Prostate gland (tissue), 2 donors: ENCODE measurements at regions not wholly inside any gene's neighbourhood (a gene's known extent, or its start where the extent isn't known, plus 50 kb on each side); places are given as distances from the start of the nearest gene placed in this dataset.
"Not testable (repeated sequence)": the region's sequence is repeated elsewhere in the genome, so short reads cannot be mapped to it uniquely, and the experiment has no call there.

ENCODE experiments used
- DNase-seq: peaks from one replicate; pipeline ENCODE4 v3.0.0-alpha.2; 2019; ENCODE audit warnings: low spot score
- H3K27ac ChIP-seq, 2 donors: fragments of 200-600 bp; sonication (generic); 2 replicates each; pipeline ENCODE4 v1.5.1; 2017 to 2019
- H3K27me3 ChIP-seq: fragments of 200-600 bp; sonication (generic); replicated peaks from 2 replicates; pipeline ENCODE4 v1.5.1; 2019; ENCODE audit not compliant: insufficient read depth
- H3K36me3 ChIP-seq, 2 donors: fragments of 200-600 bp; sonication (generic); 1 replicate in 1 of 2; 2 replicates in 1 of 2; pipeline versions ENCODE4 v1.5.1 to v1.8.1; 2017 to 2019
- H3K4me1 ChIP-seq: fragments of 200-600 bp; sonication (generic); replicated peaks from 2 replicates; pipeline ENCODE4 v1.5.1; 2019
- H3K4me3 ChIP-seq, 2 donors: fragments of 200-600 bp; sonication (generic); 2 replicates each; pipeline ENCODE4 v1.5.1; 2017 to 2019
- H3K9me3 ChIP-seq: fragments of 200-600 bp; sonication (generic); 2 replicates; pipeline ENCODE4 v1.5.1; 2017
- WGBS: methylation state at CpG from one replicate; pipeline ENCODE4 v1.1.5; 2018; 5-methylcytosine and 5-hydroxymethylcytosine counted together
- intact Hi-C: fragments of 100-400 bp; cut with DNase I; formaldehyde crosslinking; loops from one replicate; pipeline ENCODE4 v1.14.2; 2022

DNA sequence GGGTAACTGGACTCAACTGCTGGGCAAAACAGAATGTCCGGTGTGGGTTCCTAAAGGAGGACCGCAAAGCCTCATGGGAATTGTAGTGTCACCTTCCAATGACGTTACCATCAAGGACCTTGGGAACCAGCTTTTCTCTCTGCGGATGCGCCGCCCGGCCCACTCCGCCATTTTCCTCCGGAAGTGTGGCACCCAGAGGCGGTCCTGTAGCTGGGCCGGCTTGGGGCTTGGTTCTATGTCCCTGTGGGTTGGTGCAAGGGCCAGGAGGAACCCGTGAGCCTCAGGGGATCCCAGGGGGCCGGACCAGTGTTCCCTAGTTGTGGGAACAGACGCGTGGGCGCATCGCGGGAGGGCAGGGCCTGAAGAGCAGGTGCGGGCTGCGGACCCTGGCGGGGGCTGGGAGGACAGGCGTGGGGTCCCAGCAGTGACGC lies 175.1 kb downstream of the CWH43 start:
- H3K36me3 ChIP-seq, H3K4me3 ChIP-seq, H3K27me3 ChIP-seq, H3K27ac ChIP-seq, H3K4me1 ChIP-seq, H3K9me3 ChIP-seq, intact Hi-C loops, DNase-seq: not testable (repeated sequence)
- 66% methylated on average over 22 of the region's 23 CpGs for WGBS

DNA sequence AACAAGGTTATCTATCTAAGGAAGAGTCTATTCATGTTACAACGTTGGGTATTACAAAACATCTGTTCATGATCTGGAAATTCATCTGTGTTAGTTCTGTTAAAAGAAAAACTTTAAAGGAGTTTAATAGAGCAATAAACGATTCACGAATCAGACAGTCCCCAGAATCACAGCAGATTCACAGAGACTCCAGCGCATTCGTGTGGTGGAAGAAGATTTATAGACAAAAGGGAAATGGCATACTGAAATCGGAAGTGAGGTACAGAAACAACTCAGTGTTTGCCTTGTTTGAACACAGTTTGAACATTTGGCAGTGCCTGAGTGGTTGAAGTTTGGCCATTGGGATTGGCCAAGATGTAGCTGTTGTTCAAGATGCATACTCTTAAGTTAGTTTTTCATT lies 178.8 kb downstream of the CWH43 start:
- intact Hi-C loops, H3K9me3 ChIP-seq, H3K27ac ChIP-seq, H3K4me3 ChIP-seq, H3K36me3 ChIP-seq, DNase-seq, H3K27me3 ChIP-seq, H3K4me1 ChIP-seq: not testable (repeated sequence)
- WGBS, result 57% methylated on average over 6 of the region's 6 CpGs

- WGBS, result 72% methylated on average over 6 of the region's 8 CpGs
- H3K36me3 ChIP-seq, H3K4me1 ChIP-seq, intact Hi-C loops, H3K9me3 ChIP-seq, DNase-seq, H3K4me3 ChIP-seq, H3K27me3 ChIP-seq, H3K27ac ChIP-seq: not testable (repeated sequence)
Measured at GRCh38 chr4:49177847-49178246, 191.8 kb downstream of the CWH43 start.

GRCh38 chr4:49181088-49181487 lies 195.0 kb downstream of the CWH43 start:
- WGBS, result 83% methylated on average over 4 of the region's 4 CpGs
- H3K4me1 ChIP-seq, H3K9me3 ChIP-seq, DNase-seq, H3K36me3 ChIP-seq, H3K4me3 ChIP-seq, intact Hi-C loops, H3K27ac ChIP-seq, H3K27me3 ChIP-seq: not testable (repeated sequence)

- H3K36me3 ChIP-seq, H3K4me3 ChIP-seq, H3K27me3 ChIP-seq, H3K4me1 ChIP-seq, H3K27ac ChIP-seq, H3K9me3 ChIP-seq, DNase-seq, intact Hi-C loops: not testable (repeated sequence)
- WGBS, result 60% methylated on average over 10 of the region's 11 CpGs
Measured at GRCh38 chr4:49211396-49212194, 225.5 kb downstream of the CWH43 start.

DNA sequence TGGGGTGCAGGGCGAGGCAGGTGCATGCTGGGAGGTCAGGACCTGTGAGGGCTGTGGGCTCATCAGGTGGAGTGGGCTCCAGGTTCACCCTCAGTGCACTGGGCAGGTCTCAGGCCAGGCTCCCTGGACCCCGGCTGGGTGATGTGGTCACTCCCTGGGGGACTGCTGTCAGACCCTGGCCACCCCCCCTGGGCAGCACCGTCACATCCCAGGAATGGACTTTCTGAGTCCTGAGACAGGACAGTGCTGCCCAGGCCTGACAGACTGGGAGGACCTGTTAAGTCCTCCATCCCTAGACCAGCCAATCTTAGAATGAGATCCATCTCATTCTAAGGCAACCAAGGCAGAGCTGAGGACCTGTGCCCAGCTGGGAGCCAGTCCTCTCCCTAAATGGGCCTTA lies 227.2 kb downstream of the CWH43 start:
- DNase-seq, H3K4me1 ChIP-seq, H3K4me3 ChIP-seq, H3K27me3 ChIP-seq, H3K9me3 ChIP-seq, H3K27ac ChIP-seq, H3K36me3 ChIP-seq, intact Hi-C loops: not testable (repeated sequence)
- 25% methylated on average over 2 of the region's 3 CpGs for WGBS

GRCh38 chr4:49213750-49214149 lies 227.7 kb downstream of the CWH43 start:
- WGBS, result 92% methylated on average over 5 of the region's 5 CpGs
- H3K27me3 ChIP-seq, H3K36me3 ChIP-seq, H3K9me3 ChIP-seq, DNase-seq, H3K4me3 ChIP-seq, H3K27ac ChIP-seq, H3K4me1 ChIP-seq, intact Hi-C loops: not testable (repeated sequence)

DNA sequence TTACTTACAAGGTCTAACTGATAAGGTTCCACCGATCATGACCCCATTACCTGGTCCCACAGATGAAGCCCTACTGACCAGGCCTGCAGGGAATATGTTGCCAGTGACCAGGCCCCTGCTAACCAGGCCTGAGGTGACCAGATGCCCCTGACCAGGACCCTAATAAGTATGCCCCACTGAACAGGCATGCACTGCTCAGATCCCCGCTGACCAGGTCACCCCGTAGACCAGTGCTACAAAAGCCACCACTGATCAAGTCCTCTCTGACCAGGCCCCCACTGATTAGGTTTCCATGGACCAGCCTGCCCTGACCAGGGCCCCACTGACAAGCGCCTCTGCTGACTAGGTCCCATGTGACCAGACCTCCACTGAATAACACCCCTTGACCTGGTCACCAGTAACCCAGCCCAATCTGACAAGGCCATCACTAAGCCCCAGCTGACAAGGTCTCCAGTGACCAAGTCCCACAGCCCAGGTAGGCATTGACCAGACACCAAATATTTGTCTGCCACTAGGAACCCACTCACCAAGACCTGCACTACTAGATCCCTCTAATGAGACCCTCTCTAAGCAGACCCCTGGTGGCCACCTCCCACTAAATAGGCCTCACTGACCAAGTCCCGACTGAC lies 228.5 kb downstream of the CWH43 start:
- WGBS, result 74% methylated on average over 5 of the region's 5 CpGs

DNA sequence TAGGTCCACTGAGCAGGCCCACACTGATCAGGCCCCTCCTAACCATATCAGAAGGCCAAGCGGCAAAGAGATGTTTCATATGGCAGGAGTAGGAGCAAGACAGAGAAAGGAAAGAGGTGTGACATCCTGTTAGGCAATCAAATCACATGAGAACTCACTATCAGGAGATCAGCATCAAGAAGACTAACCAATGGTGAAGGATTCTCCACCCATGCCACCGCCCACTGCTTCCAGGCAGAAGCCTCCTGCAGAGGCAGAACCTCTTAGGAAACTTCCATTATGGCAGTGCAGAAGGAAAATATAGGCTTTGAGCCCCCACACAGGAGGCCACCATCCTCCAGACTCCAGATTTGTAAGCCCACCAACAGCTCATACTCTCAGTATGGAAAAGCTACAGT lies 229.0 kb downstream of the CWH43 start:
- H3K36me3 ChIP-seq, H3K27me3 ChIP-seq, H3K4me3 ChIP-seq, H3K4me1 ChIP-seq, DNase-seq, H3K9me3 ChIP-seq, H3K27ac ChIP-seq, intact Hi-C loops: not testable (repeated sequence)
- 62% methylated on average over 2 of the region's 2 CpGs for WGBS

More for the DNA sequence above, 228.5 kb downstream of the CWH43 start:
- H3K9me3 ChIP-seq, intact Hi-C loops, H3K27me3 ChIP-seq, H3K27ac ChIP-seq, H3K4me1 ChIP-seq, DNase-seq, H3K36me3 ChIP-seq, H3K4me3 ChIP-seq: not testable (repeated sequence)

GRCh38 chr4:49216606-49217005 lies 230.5 kb downstream of the CWH43 start:
- H3K27me3 ChIP-seq, H3K4me3 ChIP-seq, H3K9me3 ChIP-seq, H3K4me1 ChIP-seq, H3K27ac ChIP-seq, intact Hi-C loops, H3K36me3 ChIP-seq, DNase-seq: not testable (repeated sequence)
- WGBS, result 71% methylated on average over 3 of the region's 3 CpGs
